Adrenal gland (tissue), 5 donors: ENCODE measurements at regions not wholly inside any gene's neighbourhood (a gene's known extent, or its start where the extent isn't known, plus 50 kb on each side); places are given as distances from the start of the nearest gene placed in this dataset.

Source experiments
- POLR2A ChIP-seq, 2 donors: fragments of 450-650 bp; IDR thresholded peaks; one replicate each; pipeline ENCODE4 v1.6.1; 2017; ENCODE audit warnings: antibody characterized with exemption in 2 of 2, mild to moderate bottlenecking in 2 of 2, moderate library complexity in 1 of 2
- TF ChIP-seq, protein P1 (sequence below), 6 experiments: fragments of 450-650 bp in 4 of 6; fragments of 200-600 bp in 2 of 6; sonication (generic) in 1 of 6; IDR thresholded peaks; 1 replicate in 5 of 6; 2 replicates in 1 of 6; pipeline versions ENCODE4 v1.5.1 to v1.8.0; 2016 to 2021; ENCODE audit warnings: antibody characterized with exemption in 6 of 6, mild to moderate bottlenecking in 2 of 6, moderate library complexity in 1 of 6
- donor health status: DM: no; HTN: no; CAD: no.

DNA sequence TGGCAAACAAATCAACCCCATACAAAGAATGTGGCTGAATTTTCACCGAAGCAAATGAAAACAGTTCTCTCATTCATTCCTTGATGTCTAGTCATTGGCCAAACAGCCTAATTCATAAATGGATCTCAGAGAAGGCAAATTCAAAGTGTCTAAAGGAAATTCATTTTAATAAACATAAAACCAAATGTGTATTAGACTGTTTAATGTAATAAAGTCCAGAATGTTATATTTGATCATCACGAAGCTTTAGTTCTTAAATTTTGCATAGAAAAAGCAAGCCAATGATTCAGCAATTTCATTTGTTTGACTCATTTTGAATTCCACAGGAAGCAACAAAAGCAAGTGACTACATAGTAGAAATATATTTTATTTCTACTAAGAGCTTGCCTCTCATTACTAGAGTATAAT lies 379.2 kb upstream of the ADAMTS5 start:
- TF ChIP-seq, protein P1, sequence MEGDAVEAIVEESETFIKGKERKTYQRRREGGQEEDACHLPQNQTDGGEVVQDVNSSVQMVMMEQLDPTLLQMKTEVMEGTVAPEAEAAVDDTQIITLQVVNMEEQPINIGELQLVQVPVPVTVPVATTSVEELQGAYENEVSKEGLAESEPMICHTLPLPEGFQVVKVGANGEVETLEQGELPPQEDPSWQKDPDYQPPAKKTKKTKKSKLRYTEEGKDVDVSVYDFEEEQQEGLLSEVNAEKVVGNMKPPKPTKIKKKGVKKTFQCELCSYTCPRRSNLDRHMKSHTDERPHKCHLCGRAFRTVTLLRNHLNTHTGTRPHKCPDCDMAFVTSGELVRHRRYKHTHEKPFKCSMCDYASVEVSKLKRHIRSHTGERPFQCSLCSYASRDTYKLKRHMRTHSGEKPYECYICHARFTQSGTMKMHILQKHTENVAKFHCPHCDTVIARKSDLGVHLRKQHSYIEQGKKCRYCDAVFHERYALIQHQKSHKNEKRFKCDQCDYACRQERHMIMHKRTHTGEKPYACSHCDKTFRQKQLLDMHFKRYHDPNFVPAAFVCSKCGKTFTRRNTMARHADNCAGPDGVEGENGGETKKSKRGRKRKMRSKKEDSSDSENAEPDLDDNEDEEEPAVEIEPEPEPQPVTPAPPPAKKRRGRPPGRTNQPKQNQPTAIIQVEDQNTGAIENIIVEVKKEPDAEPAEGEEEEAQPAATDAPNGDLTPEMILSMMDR (IDR thresholded peaks at IDR 0.05): no peak
- TF ChIP-seq POLR2A (IDR thresholded peaks at IDR 0.05): no peak
